ENCODE measurements at regions not wholly inside any gene's neighbourhood (a gene's known extent, or its start where the extent isn't known, plus 50 kb on each side); places are given as distances from the start of the nearest gene placed in this dataset.
"Not testable (repeated sequence)": the region's sequence is repeated elsewhere in the genome, so short reads cannot be mapped to it uniquely, and the experiment has no call there.

- not testable (repeated sequence) for DNase-seq (ENCODE audit: low read depth)
These were observed 111.4 kb downstream of the CCDC74A start for GRCh38 chr2:131639001-131639620.

- no peak for DNase-seq (ENCODE audit: low read depth)
These were observed 113.9 kb downstream of the CCDC74A start for GRCh38 chr2:131641414-131642206.

- DNase-seq (ENCODE audit: low read depth): not testable (repeated sequence)
These were observed 115.5 kb downstream of the CCDC74A start for GRCh38 chr2:131643180-131643579.

GRCh38 chr2:131645177-131645765 lies 117.6 kb downstream of the CCDC74A start:
- no peak for DNase-seq (ENCODE audit: low read depth)

GRCh38 chr2:131646220-131646619 lies 118.5 kb downstream of the CCDC74A start:
- not testable (repeated sequence) for DNase-seq (ENCODE audit: low read depth)

GRCh38 chr2:131646669-131647297 lies 119.1 kb downstream of the CCDC74A start:
- no peak for DNase-seq (ENCODE audit: low read depth)

- DNase-seq (ENCODE audit: low read depth): not testable (repeated sequence)
These were observed 120.9 kb downstream of the CCDC74A start for GRCh38 chr2:131648565-131648964.

- DNase-seq (ENCODE audit: low read depth): not testable (repeated sequence)
These were observed 124.6 kb downstream of the CCDC74A start for GRCh38 chr2:131652246-131652645.

GRCh38 chr2:131654107-131654506 lies 126.4 kb downstream of the CCDC74A start:
- not testable (repeated sequence) for DNase-seq (ENCODE audit: low read depth)

GRCh38 chr2:131656816-131657633 lies 129.3 kb downstream of the CCDC74A start:
- DNase-seq (ENCODE audit: low read depth): no peak

- DNase-seq (ENCODE audit: low read depth): no peak
These were observed 130.4 kb downstream of the CCDC74A start for GRCh38 chr2:131657895-131658768.

GRCh38 chr2:131658769-131659131 lies 131.1 kb downstream of the CCDC74A start:
- DNase-seq (ENCODE audit: low read depth): no peak

GRCh38 chr2:131659168-131659572 lies 131.5 kb downstream of the CCDC74A start:
- DNase-seq (ENCODE audit: low read depth): no peak

GRCh38 chr2:131661101-131661782 lies 133.6 kb downstream of the CCDC74A start:
- not testable (repeated sequence) for DNase-seq (ENCODE audit: low read depth)

- DNase-seq (ENCODE audit: low read depth): not testable (repeated sequence)
These were observed 134.3 kb downstream of the CCDC74A start for GRCh38 chr2:131661884-131662535.

GRCh38 chr2:131663501-131663900 lies 135.8 kb downstream of the CCDC74A start:
- DNase-seq (ENCODE audit: low read depth): not testable (repeated sequence)

- not testable (repeated sequence) for DNase-seq (ENCODE audit: low read depth)
These were observed 138.0 kb downstream of the CCDC74A start for GRCh38 chr2:131665716-131666115.

- peak; percentile 86 for DNase-seq (ENCODE audit: low read depth)
These were observed 141.3 kb downstream of the CCDC74A start for GRCh38 chr2:131668794-131669540.
